Psoas muscle (tissue), 7 donors: ENCODE measurements at regions not wholly inside any gene's neighbourhood (a gene's known extent, or its start where the extent isn't known, plus 50 kb on each side); places are given as distances from the start of the nearest gene placed in this dataset.

Source experiments
- ATAC-seq, 4 donors: fragments of 200-7000 bp; cut with Tn5 transposase; one replicate each; pipeline ENCODE4 v1.9.1; 2020; ENCODE audit warnings: moderate library complexity in 3 of 4, mild to moderate bottlenecking in 2 of 4
- DNase-seq, 2 donors: peaks; one replicate each; pipeline ENCODE4 v3.0.0-alpha.2; 2020
- H3K27ac ChIP-seq: fragments of 200-600 bp; one replicate; pipeline ENCODE4 v1.8.0; 2022
- H3K27me3 ChIP-seq, 3 donors: fragments of 200-600 bp in 1 of 3; one replicate each; pipeline versions ENCODE4 v1.6.1 to v1.8.0; 2013 to 2022; ENCODE audit warnings: low read length in 2 of 3, mild to moderate bottlenecking in 2 of 3, moderate library complexity in 1 of 3; ENCODE audit not compliant: insufficient read depth in 3 of 3
- H3K36me3 ChIP-seq, 2 donors: fragments of 200-600 bp in 1 of 2; one replicate each; pipeline versions ENCODE4 v1.6.1 to v1.8.0; 2013 to 2022; ENCODE audit warnings: low read depth in 1 of 2, mild to moderate bottlenecking in 1 of 2, moderate library complexity in 1 of 2; ENCODE audit not compliant: insufficient read depth in 1 of 2
- H3K4me1 ChIP-seq: fragments of 200-600 bp; one replicate; pipeline ENCODE4 v1.8.0; 2022
- H3K4me3 ChIP-seq: fragments of 200-600 bp; one replicate; pipeline ENCODE4 v1.8.0; 2022; ENCODE audit warnings: mild to moderate bottlenecking
- H3K9me3 ChIP-seq: fragments of 200-600 bp; one replicate; pipeline ENCODE4 v1.8.0; 2022
- CTCF ChIP-seq: fragments of 200-600 bp; IDR thresholded peaks from one replicate; pipeline ENCODE4 v1.8.0; 2022; ENCODE audit warnings: antibody characterized with exemption
- WGBS, 3 donors: extraction: QIAGEN DNeasy Blood & Tissue Kit; methylation state at CpG; one replicate each; pipeline versions ENCODE4 v1.1.6 to v1.1.7; 2013; 5-methylcytosine and 5-hydroxymethylcytosine counted together
- intact Hi-C, 2 donors: fragments of 100-400 bp; cut with DNase I; formaldehyde crosslinking; loops; one replicate each; pipeline versions ENCODE4 v1.11.0 to v1.14.2; 2022
- donor health status: healthy with polysubstance abuse.
- donor health status: DM: no; HTN: no; CAD: no; lungs with moderate emphysema.
- donor health status: Bipolar disorder and iron deficiency.
- donor health status: healthy.
- donor health status: DM: yes; HTN: yes; CAD: no.
- donor health status: DM: no; HTN: no; CAD: no.
- donor health status: DM: yes; HTN: yes; CAD: no.

DNA sequence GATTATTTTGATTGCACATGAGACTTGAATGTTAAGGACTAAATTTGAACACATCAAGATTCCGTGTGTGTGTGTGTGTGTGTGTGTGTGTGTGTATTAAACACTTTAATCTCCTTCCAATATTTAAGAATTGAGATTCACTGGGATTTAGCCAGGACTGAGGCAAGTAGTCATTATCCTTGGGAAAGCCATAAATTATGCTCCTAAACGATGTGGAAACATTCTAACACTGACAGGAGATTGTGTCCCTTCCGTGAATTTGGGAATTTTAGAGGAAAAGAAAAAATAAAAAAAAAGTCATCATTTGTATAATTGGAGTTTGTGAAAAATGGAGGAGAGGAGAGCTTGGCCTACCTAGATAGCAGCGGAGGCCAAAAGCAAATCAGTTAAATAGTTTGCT lies 212.9 kb downstream of the DUSP6 start:
- H3K4me1 ChIP-seq: peaks cover 9% of the 10 kb centered on the region
- H3K4me3 ChIP-seq: no peak overlapping the region
- no peak for TF ChIP-seq CTCF
- 76 to 82% (median 77%) methylated on average over 4 of the region's 4 CpGs for WGBS, 3 donors
- ATAC-seq (no peak), DNase-seq (no peak)
- H3K36me3 ChIP-seq: no peaks in the 10 kb centered on the region
- H3K27me3 ChIP-seq: no peaks in the 10 kb centered on the region
- H3K9me3 ChIP-seq: no peaks in the 10 kb centered on the region
- intact Hi-C loops: no loop called here
- H3K27ac ChIP-seq: no peak overlapping the region

DNA sequence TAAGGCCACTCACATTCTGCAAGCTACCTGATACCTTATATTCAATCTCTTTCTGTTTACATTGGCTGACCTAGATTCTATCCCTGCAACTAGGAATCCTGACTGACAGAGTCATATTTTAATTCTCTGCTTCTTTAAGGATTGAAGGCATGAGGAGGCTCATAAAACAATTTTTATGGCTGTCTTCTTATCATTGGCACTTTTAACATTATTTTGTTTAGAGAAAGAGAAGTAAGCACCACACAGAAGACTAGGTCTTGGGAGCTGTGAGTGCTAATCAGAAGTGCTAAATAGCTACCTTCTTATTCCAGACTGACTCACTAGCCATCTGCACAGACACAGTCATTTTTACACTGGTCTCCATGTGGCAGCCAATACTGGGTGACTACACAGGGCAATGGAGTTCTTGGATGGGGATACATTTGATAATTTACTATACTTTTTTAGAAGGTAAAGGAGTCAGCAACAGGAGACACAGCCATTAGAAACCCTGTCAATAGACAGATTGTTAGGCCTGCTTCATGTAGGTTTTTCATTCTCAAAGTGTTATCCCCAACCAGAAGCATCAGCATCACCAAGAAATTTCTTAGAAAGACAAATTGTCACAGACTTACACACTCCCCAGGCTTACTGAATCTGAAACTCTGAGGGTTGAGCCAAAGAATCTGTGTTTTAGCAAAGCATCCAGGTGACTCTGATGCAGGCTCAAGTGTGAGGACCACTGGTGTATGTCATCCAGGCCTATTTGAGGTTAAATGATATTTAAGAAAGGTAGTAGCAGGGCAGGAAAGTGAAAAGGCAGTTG lies 214.1 kb downstream of the DUSP6 start:
- peaks cover 9% of the 10 kb centered on the region for H3K4me1 ChIP-seq
- DNase-seq (no peak), ATAC-seq (peak in 3 of 4 donors; percentile 51 to 74 (median 51))
- H3K4me3 ChIP-seq: no peak overlapping the region
- H3K27me3 ChIP-seq: no peaks in the 10 kb centered on the region
- intact Hi-C loops: no loop called here
- no peak for TF ChIP-seq CTCF
- H3K27ac ChIP-seq: no peak overlapping the region
- no peaks in the 10 kb centered on the region for H3K9me3 ChIP-seq
- no peaks in the 10 kb centered on the region for H3K36me3 ChIP-seq

DNA sequence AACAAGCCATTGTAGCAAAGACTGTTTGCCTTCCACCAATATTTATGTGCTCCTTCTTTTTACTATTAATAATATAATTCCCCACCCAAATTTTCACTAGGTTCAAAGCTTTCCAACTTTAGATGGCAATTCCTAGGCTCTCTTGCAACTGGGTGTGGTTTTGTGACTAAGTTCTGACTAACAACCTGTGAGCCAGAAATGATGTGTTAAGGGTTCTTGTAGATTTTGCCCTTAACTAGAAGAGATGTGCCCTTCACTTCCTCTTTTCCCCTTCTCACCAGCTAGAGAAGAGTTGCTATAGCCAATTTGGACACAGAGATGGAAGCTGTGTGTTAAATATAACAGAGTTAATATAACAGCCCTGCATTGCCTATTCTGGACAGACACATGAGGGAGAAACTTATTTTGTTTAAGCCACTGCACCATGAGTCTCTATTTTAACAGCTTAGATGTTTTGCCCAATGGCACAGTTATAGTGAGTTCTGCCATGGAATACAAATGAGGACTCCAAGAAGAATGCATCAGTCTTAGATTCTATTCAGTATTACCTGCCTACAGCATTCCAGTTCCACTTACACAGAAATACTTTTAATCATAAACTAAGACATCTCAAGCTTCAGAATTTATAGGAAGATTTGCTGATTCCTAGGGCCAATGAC lies 216.2 kb downstream of the DUSP6 start:
- H3K27me3 ChIP-seq: no peaks in the 10 kb centered on the region
- no peak for TF ChIP-seq CTCF
- no peak for ATAC-seq

GRCh38 chr12:89134213-89134770 lies 218.0 kb downstream of the DUSP6 start:
- WGBS, 3 donors: 77 to 86% (median 81%) methylated on average over 3 of the region's 3 CpGs
- Histone ChIP-seq H3K9me3 (no peaks in the 10 kb centered on the region), H3K27me3 (no peaks in the 10 kb centered on the region), H3K4me1 (peaks cover 9% of the 10 kb centered on the region), H3K36me3 (no peaks in the 10 kb centered on the region), H3K4me3 (no peak overlapping the region), H3K27ac (no peak overlapping the region)
- no peak for ATAC-seq
- DNase-seq: no peak
- no peak for TF ChIP-seq CTCF
- intact Hi-C loops: no loop called here

More for the DNA sequence above, 216.2 kb downstream of the DUSP6 start:
- no peaks in the 10 kb centered on the region for H3K9me3 ChIP-seq
- H3K36me3 ChIP-seq: no peaks in the 10 kb centered on the region
- intact Hi-C loops: no loop called here
- H3K27ac ChIP-seq: no peak overlapping the region
- no peak for DNase-seq
- H3K4me3 ChIP-seq: no peak overlapping the region
- H3K4me1 ChIP-seq: peaks cover 9% of the 10 kb centered on the region
